ENCODE measurements at regions not wholly inside any gene's neighbourhood (a gene's known extent, or its start where the extent isn't known, plus 50 kb on each side); places are given as distances from the start of the nearest gene placed in this dataset.

GRCh38 chr2:5070257-5070656, 621.9 kb upstream of the SOX11 start:
- Histone ChIP-seq H3K4me3 (ENCODE audit: low read length) (no peak overlapping the region), H3K27me3 (ENCODE audit: control insufficient read depth, insufficient read depth, low read length) (no peaks in the 10 kb centered on the region), H3K9me3 (ENCODE audit: control insufficient read depth, low read length) (no peaks in the 10 kb centered on the region), H3K36me3 (ENCODE audit: control insufficient read depth, insufficient read depth, low read length) (no peaks in the 10 kb centered on the region), H3K4me1 (ENCODE audit: control insufficient read depth, insufficient read depth, low read length) (no peaks in the 10 kb centered on the region), H3K9ac (ENCODE audit: low read length) (no peak overlapping the region)

GRCh38 chr2:5074733-5075132, 617.5 kb upstream of the SOX11 start:
- Histone ChIP-seq H3K9me3 (ENCODE audit: control insufficient read depth, low read length) (no peaks in the 10 kb centered on the region), H3K4me1 (ENCODE audit: control insufficient read depth, insufficient read depth, low read length) (no peaks in the 10 kb centered on the region), H3K27me3 (ENCODE audit: control insufficient read depth, insufficient read depth, low read length) (no peaks in the 10 kb centered on the region), H3K36me3 (ENCODE audit: control insufficient read depth, insufficient read depth, low read length) (no peaks in the 10 kb centered on the region), H3K4me3 (ENCODE audit: low read length) (no peak overlapping the region), H3K9ac (ENCODE audit: low read length) (no peak overlapping the region)

GRCh38 chr2:5076599-5076998, 615.6 kb upstream of the SOX11 start:
- Histone ChIP-seq H3K27me3 (ENCODE audit: control insufficient read depth, insufficient read depth, low read length) (no peaks in the 10 kb centered on the region), H3K36me3 (ENCODE audit: control insufficient read depth, insufficient read depth, low read length) (no peaks in the 10 kb centered on the region), H3K4me3 (ENCODE audit: low read length) (no peak overlapping the region), H3K4me1 (ENCODE audit: control insufficient read depth, insufficient read depth, low read length) (no peaks in the 10 kb centered on the region), H3K9me3 (ENCODE audit: control insufficient read depth, low read length) (no peaks in the 10 kb centered on the region), H3K9ac (ENCODE audit: low read length) (no peak overlapping the region)

- no peaks in the 10 kb centered on the region for H3K36me3 ChIP-seq (ENCODE audit: control insufficient read depth, insufficient read depth, low read length)
- no peak overlapping the region for H3K9ac ChIP-seq (ENCODE audit: low read length)
- no peaks in the 10 kb centered on the region for H3K4me1 ChIP-seq (ENCODE audit: control insufficient read depth, insufficient read depth, low read length)
- no peaks in the 10 kb centered on the region for H3K9me3 ChIP-seq (ENCODE audit: control insufficient read depth, low read length)
- no peak overlapping the region for H3K4me3 ChIP-seq (ENCODE audit: low read length)
- H3K27me3 ChIP-seq (ENCODE audit: control insufficient read depth, insufficient read depth, low read length): no peaks in the 10 kb centered on the region
These were observed 614.6 kb upstream of the SOX11 start for GRCh38 chr2:5077479-5078089.

GRCh38 chr2:5083402-5083801, 608.8 kb upstream of the SOX11 start:
- Histone ChIP-seq H3K4me1 (ENCODE audit: control insufficient read depth, insufficient read depth, low read length) (no peaks in the 10 kb centered on the region), H3K4me3 (ENCODE audit: low read length) (no peak overlapping the region), H3K27me3 (ENCODE audit: control insufficient read depth, insufficient read depth, low read length) (no peaks in the 10 kb centered on the region), H3K36me3 (ENCODE audit: control insufficient read depth, insufficient read depth, low read length) (no peaks in the 10 kb centered on the region), H3K9ac (ENCODE audit: low read length) (no peak overlapping the region), H3K9me3 (ENCODE audit: control insufficient read depth, low read length) (no peaks in the 10 kb centered on the region)

- Histone ChIP-seq H3K9ac (ENCODE audit: low read length) (no peak overlapping the region), H3K4me1 (ENCODE audit: control insufficient read depth, insufficient read depth, low read length) (no peaks in the 10 kb centered on the region), H3K27me3 (ENCODE audit: control insufficient read depth, insufficient read depth, low read length) (no peaks in the 10 kb centered on the region), H3K9me3 (ENCODE audit: control insufficient read depth, low read length) (no peaks in the 10 kb centered on the region), H3K4me3 (ENCODE audit: low read length) (no peak overlapping the region), H3K36me3 (ENCODE audit: control insufficient read depth, insufficient read depth, low read length) (no peaks in the 10 kb centered on the region)
These were observed 602.8 kb upstream of the SOX11 start for GRCh38 chr2:5089409-5089808.

GRCh38 chr2:5093056-5093455, 599.1 kb upstream of the SOX11 start:
- Histone ChIP-seq H3K9me3 (ENCODE audit: control insufficient read depth, low read length) (no peaks in the 10 kb centered on the region), H3K4me3 (ENCODE audit: low read length) (no peak overlapping the region), H3K36me3 (ENCODE audit: control insufficient read depth, insufficient read depth, low read length) (no peaks in the 10 kb centered on the region), H3K4me1 (ENCODE audit: control insufficient read depth, insufficient read depth, low read length) (no peaks in the 10 kb centered on the region), H3K9ac (ENCODE audit: low read length) (no peak overlapping the region), H3K27me3 (ENCODE audit: control insufficient read depth, insufficient read depth, low read length) (no peaks in the 10 kb centered on the region)

- H3K36me3 ChIP-seq (ENCODE audit: control insufficient read depth, insufficient read depth, low read length): no peaks in the 10 kb centered on the region
- H3K4me1 ChIP-seq (ENCODE audit: control insufficient read depth, insufficient read depth, low read length): no peaks in the 10 kb centered on the region
- no peaks in the 10 kb centered on the region for H3K9me3 ChIP-seq (ENCODE audit: control insufficient read depth, low read length)
- no peaks in the 10 kb centered on the region for H3K27me3 ChIP-seq (ENCODE audit: control insufficient read depth, insufficient read depth, low read length)
- H3K4me3 ChIP-seq (ENCODE audit: low read length): no peak overlapping the region
- no peak overlapping the region for H3K9ac ChIP-seq (ENCODE audit: low read length)
These were observed 598.7 kb upstream of the SOX11 start for GRCh38 chr2:5093518-5093917.

GRCh38 chr2:5094192-5094591, 598.0 kb upstream of the SOX11 start:
- H3K9me3 ChIP-seq (ENCODE audit: control insufficient read depth, low read length): no peaks in the 10 kb centered on the region
- no peaks in the 10 kb centered on the region for H3K4me1 ChIP-seq (ENCODE audit: control insufficient read depth, insufficient read depth, low read length)
- H3K27me3 ChIP-seq (ENCODE audit: control insufficient read depth, insufficient read depth, low read length): no peaks in the 10 kb centered on the region
- H3K4me3 ChIP-seq (ENCODE audit: low read length): no peak overlapping the region
- H3K36me3 ChIP-seq (ENCODE audit: control insufficient read depth, insufficient read depth, low read length): no peaks in the 10 kb centered on the region
- H3K9ac ChIP-seq (ENCODE audit: low read length): no peak overlapping the region

- H3K9me3 ChIP-seq (ENCODE audit: control insufficient read depth, low read length): no peaks in the 10 kb centered on the region
- H3K36me3 ChIP-seq (ENCODE audit: control insufficient read depth, insufficient read depth, low read length): no peaks in the 10 kb centered on the region
- no peak overlapping the region for H3K4me3 ChIP-seq (ENCODE audit: low read length)
These were observed 593.9 kb upstream of the SOX11 start for GRCh38 chr2:5098286-5098685.

GRCh38 chr2:5102823-5103222, 589.4 kb upstream of the SOX11 start:
- Histone ChIP-seq H3K27me3 (ENCODE audit: control insufficient read depth, insufficient read depth, low read length) (no peaks in the 10 kb centered on the region), H3K9me3 (ENCODE audit: control insufficient read depth, low read length) (no peaks in the 10 kb centered on the region), H3K9ac (ENCODE audit: low read length) (no peak overlapping the region), H3K4me3 (ENCODE audit: low read length) (no peak overlapping the region), H3K4me1 (ENCODE audit: control insufficient read depth, insufficient read depth, low read length) (no peaks in the 10 kb centered on the region), H3K36me3 (ENCODE audit: control insufficient read depth, insufficient read depth, low read length) (no peaks in the 10 kb centered on the region)

More at GRCh38 chr2:5098286-5098685, 593.9 kb upstream of the SOX11 start:
- Histone ChIP-seq H3K4me1 (ENCODE audit: control insufficient read depth, insufficient read depth, low read length) (no peaks in the 10 kb centered on the region), H3K9ac (ENCODE audit: low read length) (no peak overlapping the region), H3K27me3 (ENCODE audit: control insufficient read depth, insufficient read depth, low read length) (no peaks in the 10 kb centered on the region)

GRCh38 chr2:5111581-5111980, 580.6 kb upstream of the SOX11 start:
- H3K4me3 ChIP-seq (ENCODE audit: low read length): no peak overlapping the region
- no peaks in the 10 kb centered on the region for H3K4me1 ChIP-seq (ENCODE audit: control insufficient read depth, insufficient read depth, low read length)
- no peaks in the 10 kb centered on the region for H3K9me3 ChIP-seq (ENCODE audit: control insufficient read depth, low read length)
- no peak overlapping the region for H3K9ac ChIP-seq (ENCODE audit: low read length)
- no peaks in the 10 kb centered on the region for H3K36me3 ChIP-seq (ENCODE audit: control insufficient read depth, insufficient read depth, low read length)
- no peaks in the 10 kb centered on the region for H3K27me3 ChIP-seq (ENCODE audit: control insufficient read depth, insufficient read depth, low read length)

- Histone ChIP-seq H3K36me3 (ENCODE audit: control insufficient read depth, insufficient read depth, low read length) (no peaks in the 10 kb centered on the region), H3K4me3 (ENCODE audit: low read length) (no peak overlapping the region), H3K9me3 (ENCODE audit: control insufficient read depth, low read length) (no peaks in the 10 kb centered on the region), H3K27me3 (ENCODE audit: control insufficient read depth, insufficient read depth, low read length) (no peaks in the 10 kb centered on the region), H3K9ac (ENCODE audit: low read length) (no peak overlapping the region), H3K4me1 (ENCODE audit: control insufficient read depth, insufficient read depth, low read length) (no peaks in the 10 kb centered on the region)
These were observed 573.1 kb upstream of the SOX11 start for GRCh38 chr2:5119046-5119445.

All from mucosa of stomach (tissue), 1 donor.